KMS-11 (cell line): ENCODE measurements at regions not wholly inside any gene's neighbourhood (a gene's known extent, or its start where the extent isn't known, plus 50 kb on each side); places are given as distances from the start of the nearest gene placed in this dataset.

ENCODE experiments used
- H2AFZ ChIP-seq: fragments of 200-600 bp; sonication (generic); 2 replicates; pipeline ENCODE4 v1.6.1; 2016; ENCODE audit warnings: antibody characterized with exemption, mixed run types, low read depth
- H3K27ac ChIP-seq: fragments of 200-600 bp; sonication (generic); 2 replicates; pipeline ENCODE4 v1.6.1; 2016; ENCODE audit warnings: mild to moderate bottlenecking, mixed run types
- H3K27me3 ChIP-seq: fragments of 200-600 bp; sonication (generic); 2 replicates; pipeline ENCODE4 v1.6.1; 2017; ENCODE audit warnings: mild to moderate bottlenecking, low read depth, mixed run types, moderate library complexity; ENCODE audit not compliant: insufficient read depth
- H3K36me3 ChIP-seq: fragments of 200-600 bp; sonication (generic); 2 replicates; pipeline ENCODE4 v1.6.1; 2017; ENCODE audit warnings: mild to moderate bottlenecking, mixed run types; ENCODE audit not compliant: insufficient read depth
- H3K4me1 ChIP-seq: fragments of 200-600 bp; sonication (generic); 2 replicates; pipeline ENCODE4 v1.6.1; 2016; ENCODE audit warnings: mild to moderate bottlenecking, low read depth, mixed run types; ENCODE audit not compliant: poor library complexity, severe bottlenecking
- H3K4me2 ChIP-seq: fragments of 200-600 bp; sonication (generic); 2 replicates; pipeline ENCODE4 v1.7.0; 2016; ENCODE audit warnings: mild to moderate bottlenecking, mixed run types
- H3K4me3 ChIP-seq: fragments of 200-600 bp; sonication (generic); IDR thresholded peaks from 2 replicates; pipeline ENCODE4 v1.6.1; 2017; ENCODE audit warnings: low read depth, low read length, mixed read lengths; ENCODE audit not compliant: insufficient read depth
- H3K79me2 ChIP-seq: fragments of 200-600 bp; sonication (generic); 2 replicates; pipeline ENCODE4 v1.6.1; 2016; ENCODE audit warnings: low read depth, mixed run types; ENCODE audit not compliant: insufficient read depth
- H3K9ac ChIP-seq: fragments of 200-600 bp; sonication (generic); 2 replicates; pipeline ENCODE4 v1.6.1; 2016; ENCODE audit warnings: mild to moderate bottlenecking, mixed run types
- H4K20me1 ChIP-seq: fragments of 200-600 bp; sonication (generic); 2 replicates; pipeline ENCODE4 v1.6.1; 2016; ENCODE audit warnings: mild to moderate bottlenecking, mixed run types; ENCODE audit not compliant: insufficient read depth
- CTCF ChIP-seq: fragments of 200-600 bp; sonication (generic); conservative IDR thresholded peaks from 2 replicates; pipeline ENCODE4 v1.6.1; 2017; ENCODE audit warnings: low read depth, mild to moderate bottlenecking, antibody characterized with exemption, low read length, moderate library complexity, mixed read lengths

- Histone ChIP-seq H3K9ac (no peak overlapping the region), H3K4me2 (no peak overlapping the region), H3K27ac (no peak overlapping the region), H4K20me1 (no peaks in the 10 kb centered on the region), H3K79me2 (no peaks in the 10 kb centered on the region), H3K27me3 (no peaks in the 10 kb centered on the region), H3K4me1 (no peaks in the 10 kb centered on the region), H2AFZ (no peak overlapping the region), H3K36me3 (no peaks in the 10 kb centered on the region), H3K4me3 (no peak overlapping the region)
- TF ChIP-seq CTCF: no peak
Observed at GRCh38 chr3:127037971-127038446, 55.1 kb downstream of the PLXNA1 start.

GRCh38 chr3:127038466-127038865, 55.6 kb downstream of the PLXNA1 start:
- H2AFZ ChIP-seq: no peak overlapping the region
- no peaks in the 10 kb centered on the region for H3K27me3 ChIP-seq
- no peaks in the 10 kb centered on the region for H3K36me3 ChIP-seq
- no peaks in the 10 kb centered on the region for H3K79me2 ChIP-seq
- H4K20me1 ChIP-seq: no peaks in the 10 kb centered on the region
- H3K4me1 ChIP-seq: no peaks in the 10 kb centered on the region
- no peak overlapping the region for H3K9ac ChIP-seq
- TF ChIP-seq CTCF: no peak
- no peak overlapping the region for H3K4me3 ChIP-seq
- no peak overlapping the region for H3K27ac ChIP-seq
- H3K4me2 ChIP-seq: no peak overlapping the region

GRCh38 chr3:127038923-127039581, 56.1 kb downstream of the PLXNA1 start:
- no peak overlapping the region for H3K27ac ChIP-seq
- H3K27me3 ChIP-seq: no peaks in the 10 kb centered on the region
- no peak overlapping the region for H3K9ac ChIP-seq
- no peak overlapping the region for H2AFZ ChIP-seq
- H3K4me2 ChIP-seq: no peak overlapping the region
- H3K79me2 ChIP-seq: no peaks in the 10 kb centered on the region
- no peak for TF ChIP-seq CTCF
- no peaks in the 10 kb centered on the region for H3K36me3 ChIP-seq
- no peaks in the 10 kb centered on the region for H3K4me1 ChIP-seq
- no peak overlapping the region for H3K4me3 ChIP-seq
- no peaks in the 10 kb centered on the region for H4K20me1 ChIP-seq

GRCh38 chr3:127039719-127040118, 56.8 kb downstream of the PLXNA1 start:
- no peak overlapping the region for H3K27ac ChIP-seq

More at GRCh38 chr3:127039719-127040118, 56.8 kb downstream of the PLXNA1 start:
- no peak overlapping the region for H3K9ac ChIP-seq
- no peaks in the 10 kb centered on the region for H3K79me2 ChIP-seq
- no peak overlapping the region for H3K4me2 ChIP-seq
- TF ChIP-seq CTCF: no peak
- H4K20me1 ChIP-seq: no peaks in the 10 kb centered on the region
- H3K4me3 ChIP-seq: no peak overlapping the region
- no peaks in the 10 kb centered on the region for H3K36me3 ChIP-seq
- no peaks in the 10 kb centered on the region for H3K4me1 ChIP-seq
- H2AFZ ChIP-seq: no peak overlapping the region
- no peaks in the 10 kb centered on the region for H3K27me3 ChIP-seq
